ENCODE measurements at regions not wholly inside any gene's neighbourhood (a gene's known extent, or its start where the extent isn't known, plus 50 kb on each side); places are given as distances from the start of the nearest gene placed in this dataset.

DNA sequence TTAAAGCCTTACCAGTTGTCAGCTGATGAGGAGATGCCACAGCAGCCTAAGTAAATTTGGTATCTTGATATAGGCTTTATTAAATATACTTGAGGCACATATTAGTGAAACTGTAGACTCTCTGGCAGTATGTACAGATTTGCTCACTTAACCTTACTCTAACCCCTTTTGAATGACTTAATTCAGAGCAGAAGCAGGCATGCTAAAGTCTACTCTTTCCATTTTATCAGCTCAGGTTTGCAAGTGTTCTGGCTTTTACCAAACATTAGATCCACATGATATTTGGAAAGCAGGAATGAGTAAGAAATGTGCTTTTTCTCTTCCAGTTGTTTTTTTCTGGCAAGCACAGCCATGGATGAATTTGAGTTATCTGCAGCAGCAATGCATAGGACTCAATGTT, 541.0 kb upstream of the PCDH9 start:
- no peak for TF ChIP-seq ZNF530 (tag by site-specific recombination; IDR thresholded peaks at IDR 0.05; ENCODE audit: low read depth)
- TF ChIP-seq, protein P1, sequence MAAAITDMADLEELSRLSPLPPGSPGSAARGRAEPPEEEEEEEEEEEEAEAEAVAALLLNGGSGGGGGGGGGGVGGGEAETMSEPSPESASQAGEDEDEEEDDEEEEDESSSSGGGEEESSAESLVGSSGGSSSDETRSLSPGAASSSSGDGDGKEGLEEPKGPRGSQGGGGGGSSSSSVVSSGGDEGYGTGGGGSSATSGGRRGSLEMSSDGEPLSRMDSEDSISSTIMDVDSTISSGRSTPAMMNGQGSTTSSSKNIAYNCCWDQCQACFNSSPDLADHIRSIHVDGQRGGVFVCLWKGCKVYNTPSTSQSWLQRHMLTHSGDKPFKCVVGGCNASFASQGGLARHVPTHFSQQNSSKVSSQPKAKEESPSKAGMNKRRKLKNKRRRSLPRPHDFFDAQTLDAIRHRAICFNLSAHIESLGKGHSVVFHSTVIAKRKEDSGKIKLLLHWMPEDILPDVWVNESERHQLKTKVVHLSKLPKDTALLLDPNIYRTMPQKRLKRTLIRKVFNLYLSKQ (tag by site-specific recombination; IDR thresholded peaks at IDR 0.05; ENCODE audit: borderline replicate concordance): no peak
- ChIA-PET CTCF (interaction anchor here (0.7 to 1.1 kb wide), 2 partner anchors 35 to 886 kb away, joined by 4 read pairs; no protein-coding TSS in a partner anchor), POLR2A (no interaction called here)
- Histone ChIP-seq H3K9me3 (ENCODE audit: control insufficient read depth, insufficient read depth, low read depth, low read length) (no peaks in the 10 kb centered on the region), H3K36me3 (ENCODE audit: control insufficient read depth in 2 of 2, insufficient read depth in 1 of 2, low read length in 2 of 2) (no peaks in the 10 kb centered on the region), H3K27ac (ENCODE audit: extremely low read depth, low read depth, low read length) (no peak overlapping the region), H3K4me1 (ENCODE audit: control insufficient read depth, insufficient read depth, low read length) (no peaks in the 10 kb centered on the region), H3K4me3 (ENCODE audit: low read depth, low read length) (no peak overlapping the region)

DNA sequence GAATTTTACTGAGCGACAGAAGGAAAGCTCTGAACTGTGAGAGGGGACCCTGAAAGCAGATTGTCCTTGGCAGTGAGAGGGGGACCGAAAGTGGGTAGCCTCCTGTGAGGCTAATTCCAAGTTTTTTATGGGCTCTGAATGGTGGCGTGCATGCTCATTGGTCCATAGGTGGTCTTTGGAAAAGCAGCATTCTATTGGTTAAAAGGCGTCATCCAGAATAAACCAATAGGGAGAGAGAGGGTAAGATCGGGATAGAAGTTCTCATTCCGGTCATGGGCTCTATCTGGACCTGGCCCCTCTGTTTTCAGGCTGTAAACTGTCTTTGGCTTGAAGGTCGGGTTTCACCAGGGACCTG, 539.8 kb upstream of the PCDH9 start:
- TF ChIP-seq ZNF433 (tag by site-specific recombination; IDR thresholded peaks at IDR 0.05; ENCODE audit: low read depth): no peak
- ChIA-PET POLR2A (no interaction called here), CTCF (interaction anchor here (0.7 kb wide), 1 partner anchor 500 kb away, joined by 4 read pairs; no protein-coding TSS in a partner anchor)
- Histone ChIP-seq H3K4me1 (ENCODE audit: control insufficient read depth, insufficient read depth, low read length) (no peaks in the 10 kb centered on the region), H3K27ac (ENCODE audit: extremely low read depth, low read depth, low read length) (no peak overlapping the region), H3K9me3 (ENCODE audit: control insufficient read depth, insufficient read depth, low read depth, low read length) (no peaks in the 10 kb centered on the region), H3K4me3 (ENCODE audit: low read depth, low read length) (no peak overlapping the region), H3K36me3 (ENCODE audit: control insufficient read depth in 2 of 2, insufficient read depth in 1 of 2, low read length in 2 of 2) (no peaks in the 10 kb centered on the region)

GRCh38 chr13:67769063-67769986, 539.2 kb upstream of the PCDH9 start:
- CTCF ChIA-PET: no interaction called here
- no peak for TF ChIP-seq ZNF148 (tag by site-specific recombination; IDR thresholded peaks at IDR 0.05; ENCODE audit: borderline replicate concordance)
- no peak for TF ChIP-seq ZNF223 (tag by site-specific recombination; IDR thresholded peaks at IDR 0.05)
- no peak for TF ChIP-seq ZBTB48 (tag by site-specific recombination; IDR thresholded peaks at IDR 0.05)
- TF ChIP-seq ZNF175 (tag by site-specific recombination; IDR thresholded peaks at IDR 0.05): no peak
- TF ChIP-seq ZNF530 (tag by site-specific recombination; IDR thresholded peaks at IDR 0.05; ENCODE audit: low read depth): no peak
- TF ChIP-seq KLF7 (tag by site-specific recombination; IDR thresholded peaks at IDR 0.05; ENCODE audit: borderline replicate concordance): no peak
- no peak for TF ChIP-seq ZNF624 (tag by site-specific recombination; IDR thresholded peaks at IDR 0.05)
- TF ChIP-seq, protein P2, sequence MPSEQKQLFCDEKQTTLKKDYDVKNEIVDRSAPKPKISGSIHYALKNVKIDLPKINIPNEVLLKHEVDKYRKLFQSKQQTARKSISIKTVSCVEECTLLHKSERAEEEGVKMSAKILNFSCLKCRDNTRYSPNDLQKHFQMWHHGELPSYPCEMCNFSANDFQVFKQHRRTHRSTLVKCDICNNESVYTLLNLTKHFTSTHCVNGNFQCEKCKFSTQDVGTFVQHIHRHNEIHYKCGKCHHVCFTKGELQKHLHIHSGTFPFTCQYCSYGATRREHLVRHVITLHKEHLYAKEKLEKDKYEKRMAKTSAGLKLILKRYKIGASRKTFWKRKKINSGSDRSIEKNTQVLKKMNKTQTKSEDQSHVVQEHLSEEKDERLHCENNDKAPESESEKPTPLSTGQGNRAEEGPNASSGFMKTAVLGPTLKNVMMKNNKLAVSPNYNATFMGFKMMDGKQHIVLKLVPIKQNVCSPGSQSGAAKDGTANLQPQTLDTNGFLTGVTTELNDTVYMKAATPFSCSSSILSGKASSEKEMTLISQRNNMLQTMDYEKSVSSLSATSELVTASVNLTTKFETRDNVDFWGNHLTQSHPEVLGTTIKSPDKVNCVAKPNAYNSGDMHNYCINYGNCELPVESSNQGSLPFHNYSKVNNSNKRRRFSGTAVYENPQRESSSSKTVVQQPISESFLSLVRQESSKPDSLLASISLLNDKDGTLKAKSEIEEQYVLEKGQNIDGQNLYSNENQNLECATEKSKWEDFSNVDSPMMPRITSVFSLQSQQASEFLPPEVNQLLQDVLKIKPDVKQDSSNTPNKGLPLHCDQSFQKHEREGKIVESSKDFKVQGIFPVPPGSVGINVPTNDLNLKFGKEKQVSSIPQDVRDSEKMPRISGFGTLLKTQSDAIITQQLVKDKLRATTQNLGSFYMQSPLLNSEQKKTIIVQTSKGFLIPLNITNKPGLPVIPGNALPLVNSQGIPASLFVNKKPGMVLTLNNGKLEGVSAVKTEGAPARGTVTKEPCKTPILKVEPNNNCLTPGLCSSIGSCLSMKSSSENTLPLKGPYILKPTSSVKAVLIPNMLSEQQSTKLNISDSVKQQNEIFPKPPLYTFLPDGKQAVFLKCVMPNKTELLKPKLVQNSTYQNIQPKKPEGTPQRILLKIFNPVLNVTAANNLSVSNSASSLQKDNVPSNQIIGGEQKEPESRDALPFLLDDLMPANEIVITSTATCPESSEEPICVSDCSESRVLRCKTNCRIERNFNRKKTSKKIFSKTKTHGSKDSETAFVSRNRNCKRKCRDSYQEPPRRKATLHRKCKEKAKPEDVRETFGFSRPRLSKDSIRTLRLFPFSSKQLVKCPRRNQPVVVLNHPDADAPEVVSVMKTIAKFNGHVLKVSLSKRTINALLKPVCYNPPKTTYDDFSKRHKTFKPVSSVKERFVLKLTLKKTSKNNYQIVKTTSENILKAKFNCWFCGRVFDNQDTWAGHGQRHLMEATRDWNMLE (tag by site-specific recombination; conservative IDR thresholded peaks at IDR 0.05; ENCODE audit: low read depth): no peak
- TF ChIP-seq ZNF394 (tag by site-specific recombination; IDR thresholded peaks at IDR 0.05; ENCODE audit: borderline replicate concordance): no peak
- TF ChIP-seq ZFP69B (tag by site-specific recombination; IDR thresholded peaks at IDR 0.05): no peak
- TF ChIP-seq, protein P3, sequence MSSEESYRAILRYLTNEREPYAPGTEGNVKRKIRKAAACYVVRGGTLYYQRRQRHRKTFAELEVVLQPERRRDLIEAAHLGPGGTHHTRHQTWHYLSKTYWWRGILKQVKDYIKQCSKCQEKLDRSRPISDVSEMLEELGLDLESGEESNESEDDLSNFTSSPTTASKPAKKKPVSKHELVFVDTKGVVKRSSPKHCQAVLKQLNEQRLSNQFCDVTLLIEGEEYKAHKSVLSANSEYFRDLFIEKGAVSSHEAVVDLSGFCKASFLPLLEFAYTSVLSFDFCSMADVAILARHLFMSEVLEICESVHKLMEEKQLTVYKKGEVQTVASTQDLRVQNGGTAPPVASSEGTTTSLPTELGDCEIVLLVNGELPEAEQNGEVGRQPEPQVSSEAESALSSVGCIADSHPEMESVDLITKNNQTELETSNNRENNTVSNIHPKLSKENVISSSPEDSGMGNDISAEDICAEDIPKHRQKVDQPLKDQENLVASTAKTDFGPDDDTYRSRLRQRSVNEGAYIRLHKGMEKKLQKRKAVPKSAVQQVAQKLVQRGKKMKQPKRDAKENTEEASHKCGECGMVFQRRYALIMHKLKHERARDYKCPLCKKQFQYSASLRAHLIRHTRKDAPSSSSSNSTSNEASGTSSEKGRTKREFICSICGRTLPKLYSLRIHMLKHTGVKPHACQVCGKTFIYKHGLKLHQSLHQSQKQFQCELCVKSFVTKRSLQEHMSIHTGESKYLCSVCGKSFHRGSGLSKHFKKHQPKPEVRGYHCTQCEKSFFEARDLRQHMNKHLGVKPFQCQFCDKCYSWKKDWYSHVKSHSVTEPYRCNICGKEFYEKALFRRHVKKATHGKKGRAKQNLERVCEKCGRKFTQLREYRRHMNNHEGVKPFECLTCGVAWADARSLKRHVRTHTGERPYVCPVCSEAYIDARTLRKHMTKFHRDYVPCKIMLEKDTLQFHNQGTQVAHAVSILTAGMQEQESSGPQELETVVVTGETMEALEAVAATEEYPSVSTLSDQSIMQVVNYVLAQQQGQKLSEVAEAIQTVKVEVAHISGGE (tag by site-specific recombination; conservative IDR thresholded peaks at IDR 0.05; ENCODE audit: low read depth): no peak
- no peak for TF ChIP-seq ZNF404 (tag by site-specific recombination; IDR thresholded peaks at IDR 0.05)
- TF ChIP-seq ZNF76 (tag by site-specific recombination; IDR thresholded peaks at IDR 0.05; ENCODE audit: borderline replicate concordance, low read depth): no peak
- no peak for TF ChIP-seq ZNF121 (tag by site-specific recombination; IDR thresholded peaks at IDR 0.05)

More at GRCh38 chr13:67769063-67769986, 539.2 kb upstream of the PCDH9 start:
- Histone ChIP-seq H3K4me3 (ENCODE audit: low read depth, low read length) (no peak overlapping the region), H3K36me3 (ENCODE audit: control insufficient read depth in 2 of 2, insufficient read depth in 1 of 2, low read length in 2 of 2) (no peaks in the 10 kb centered on the region), H3K27ac (ENCODE audit: extremely low read depth, low read depth, low read length) (no peak overlapping the region), H3K9me3 (ENCODE audit: control insufficient read depth, insufficient read depth, low read depth, low read length) (no peaks in the 10 kb centered on the region), H3K4me1 (ENCODE audit: control insufficient read depth, insufficient read depth, low read length) (no peaks in the 10 kb centered on the region)
- POLR2A ChIA-PET: no interaction called here
